ENCODE measurements at regions not wholly inside any gene's neighbourhood (a gene's known extent, or its start where the extent isn't known, plus 50 kb on each side); places are given as distances from the start of the nearest gene placed in this dataset.
A peak's percentile ranks its signal among the peaks of the same experiment; 100 is the strongest.

GRCh38 chr2:78351208-78351607, 674.3 kb upstream of the REG3G start:
- peak; percentile 71 for TF ChIP-seq CTCF (IDR thresholded peaks at IDR 0.05)
- TF ChIP-seq ZFX (IDR thresholded peaks at IDR 0.05; ENCODE audit: borderline replicate concordance): no peak
